Ovary (tissue), 7 donors: ENCODE measurements at regions not wholly inside any gene's neighbourhood (a gene's known extent, or its start where the extent isn't known, plus 50 kb on each side); places are given as distances from the start of the nearest gene placed in this dataset.

Experiments used
- DNase-seq, 5 donors: peaks; one replicate each; pipeline ENCODE4 v3.0.0-alpha.2; 2019 to 2020
- H3K27ac ChIP-seq, 2 donors: fragments of 200-600 bp; one replicate each; pipeline versions ENCODE4 v1.5.1 to v1.8.0; 2019 to 2022
- H3K27me3 ChIP-seq: fragments of 200-600 bp; one replicate; pipeline ENCODE4 v1.8.0; 2022
- H3K36me3 ChIP-seq: fragments of 200-600 bp; sonication (generic); one replicate; pipeline ENCODE4 v1.5.1; 2019
- H3K4me1 ChIP-seq: one replicate; pipeline ENCODE4 v1.8.1; 2013; ENCODE audit warnings: mild to moderate bottlenecking, moderate library complexity; ENCODE audit not compliant: insufficient read depth
- H3K4me3 ChIP-seq: fragments of 200-600 bp; sonication (generic); one replicate; pipeline ENCODE4 v1.5.1; 2017
- H3K9me3 ChIP-seq, 2 donors: fragments of 200-600 bp in 1 of 2; sonication (generic) in 1 of 2; one replicate each; pipeline versions ENCODE4 v1.5.1 to v1.8.1; 2013 to 2019; ENCODE audit warnings: mild to moderate bottlenecking in 1 of 2, moderate library complexity in 1 of 2
- CTCF ChIP-seq, 3 donors: fragments of 450-650 bp in 2 of 3; fragments of 200-600 bp in 1 of 3; IDR thresholded peaks; one replicate each; pipeline versions ENCODE4 v1.5.1 to v1.8.0; 2016 to 2022; ENCODE audit warnings: antibody characterized with exemption in 3 of 3, mild to moderate bottlenecking in 1 of 3
- EP300 ChIP-seq: sonication (generic); formaldehyde crosslinking; IDR thresholded peaks from one replicate; pipeline ENCODE4 v1.6.1; 2017; ENCODE audit warnings: antibody characterized with exemption
- POLR2A ChIP-seq: fragments of 450-650 bp; IDR thresholded peaks from one replicate; pipeline ENCODE4 v1.6.1; 2017; ENCODE audit warnings: antibody characterized with exemption, mild to moderate bottlenecking, moderate library complexity
- WGBS, 3 donors: extraction: QIAGEN DNeasy Blood & Tissue Kit in 1 of 3; methylation state at CpG; one replicate each; pipeline versions ENCODE4 v1.1.5 to v1.1.7; 2013 to 2017; 5-methylcytosine and 5-hydroxymethylcytosine counted together
- intact Hi-C, 4 donors: fragments of 100-400 bp; cut with DNase I; formaldehyde crosslinking; loops; one replicate each; pipeline versions ENCODE4 v1.11.0 to v1.15.1; 2022 to 2023
- donor health status: DM: no; HTN: no; CAD: no; lungs with moderate emphysema.
- donor health status: DM: no; HTN: no; CAD: no.
- donor health status: Bipolar disorder and iron deficiency.
- donor health status: DM: no; HTN: no; CAD: no.
- donor health status: DM: yes; HTN: yes; CAD: no.

GRCh38 chr1:244974106-244974505 is 109.8 kb upstream of the HNRNPU start:
- intact Hi-C loops: loop anchor here in 2 of 4 donors (10.0 kb wide), 1 partner anchor 139 kb away; the partner anchor contains the start of gene COX20 (in 2 of the 2)
- H3K27me3 ChIP-seq: no peaks in the 10 kb centered on the region
- no peak overlapping the region for H3K27ac ChIP-seq
- no peak for TF ChIP-seq EP300
- TF ChIP-seq POLR2A: no peak
- no peak for TF ChIP-seq CTCF (IDR thresholded peaks at IDR 0.05)
- H3K4me3 ChIP-seq: no peak overlapping the region
- H3K36me3 ChIP-seq: no peaks in the 10 kb centered on the region
- WGBS, 3 donors: 13 to 21% (median 20%) methylated on average over 2 of the region's 2 CpGs
- H3K4me1 ChIP-seq: no peaks in the 10 kb centered on the region
- no peaks in the 10 kb centered on the region for H3K9me3 ChIP-seq
- no peak for DNase-seq

GRCh38 chr1:244971552-244972216 is 107.3 kb upstream of the HNRNPU start:
- Histone ChIP-seq H3K27ac (peak overlapping the region; percentile 97 to 98), H3K9me3 (no peaks in the 10 kb centered on the region), H3K4me1 (peaks cover 4% of the 10 kb centered on the region), H3K27me3 (no peaks in the 10 kb centered on the region), H3K36me3 (no peaks in the 10 kb centered on the region), H3K4me3 (peak overlapping the region; percentile 86)
- intact Hi-C loops: loop anchor here (2.0 to 10.0 kb wide), 2 partner anchors 107 to 137 kb away; partner anchors contain the start of genes COX20 (in 2 of the 4) and HNRNPU (in 2 of the 4)
- DNase-seq: no peak
- TF ChIP-seq EP300: no peak
- 7 to 16% (median 13%) methylated on average over 11 of the region's 11 CpGs for WGBS, 3 donors

- Histone ChIP-seq H3K27ac (peak overlapping the region; percentile 97 to 98), H3K4me3 (peak overlapping the region; percentile 86), H3K4me1 (peaks cover 4% of the 10 kb centered on the region), H3K36me3 (no peaks in the 10 kb centered on the region), H3K27me3 (no peaks in the 10 kb centered on the region), H3K9me3 (no peaks in the 10 kb centered on the region)
- TF ChIP-seq CTCF (IDR thresholded peaks at IDR 0.05) (peak; percentile 29 to 84 (median 82)), POLR2A (peak; percentile 30), EP300 (no peak)
- peak; percentile 94 to 96 (median 95) for DNase-seq
- WGBS, 3 donors: 0 to 1% (median 1%) methylated on average over 40 to 67 of the region's 67 CpGs
- intact Hi-C loops: loop anchor here (1.0 to 10.0 kb wide), 3 partner anchors 106 to 136 kb away; partner anchors contain the start of genes COX20 (in 2 of the 4) and HNRNPU (in 2 of the 4)
Observed at GRCh38 chr1:244970744-244971551, 106.6 kb upstream of the HNRNPU start.

- Histone ChIP-seq H3K4me3 (peak overlapping the region; percentile 86), H3K9me3 (no peaks in the 10 kb centered on the region), H3K36me3 (no peaks in the 10 kb centered on the region), H3K27me3 (no peaks in the 10 kb centered on the region), H3K27ac (peak overlapping the region; percentile 97 to 98), H3K4me1 (peaks cover 4% of the 10 kb centered on the region)
- no peak for TF ChIP-seq EP300
- TF ChIP-seq POLR2A: peak; percentile 77
- DNase-seq: peak in 2 of 5 donors; percentile 88
- 0 to 1% (median 0%) methylated on average over 20 to 48 of the region's 55 CpGs for WGBS, 3 donors
- intact Hi-C loops: loop anchor here (1.0 to 10.0 kb wide), 3 partner anchors 105 to 135 kb away; partner anchors contain the start of genes COX20 (in 2 of the 4) and HNRNPU (in 2 of the 4)
Observed at GRCh38 chr1:244970236-244970743, 105.9 kb upstream of the HNRNPU start.
